Esophagus squamous epithelium (tissue), 4 donors: ENCODE measurements at regions not wholly inside any gene's neighbourhood (a gene's known extent, or its start where the extent isn't known, plus 50 kb on each side); places are given as distances from the start of the nearest gene placed in this dataset.

Source experiments
- CTCF ChIP-seq, 6 experiments: fragments of 450-650 bp in 4 of 6; fragments of 200-600 bp in 2 of 6; sonication (generic) in 2 of 6; IDR thresholded peaks; one replicate each; pipeline ENCODE4 v1.5.1; 2016 to 2019; ENCODE audit warnings: antibody characterized with exemption in 6 of 6, mild to moderate bottlenecking in 4 of 6, moderate library complexity in 4 of 6
- POLR2A ChIP-seq, 4 donors: fragments of 450-650 bp; IDR thresholded peaks; one replicate each; pipeline ENCODE4 v1.6.1; 2017; ENCODE audit warnings: antibody characterized with exemption in 4 of 4, mild to moderate bottlenecking in 4 of 4, moderate library complexity in 3 of 4

- TF ChIP-seq CTCF (IDR thresholded peaks at IDR 0.05), result no peak
- no peak for TF ChIP-seq POLR2A (IDR thresholded peaks at IDR 0.05)
Measured at GRCh38 chr18:39414009-39414700, 1848.6 kb upstream of the CELF4 start.
